ENCODE measurements at regions not wholly inside any gene's neighbourhood (a gene's known extent, or its start where the extent isn't known, plus 50 kb on each side); places are given as distances from the start of the nearest gene placed in this dataset.
"Not testable (repeated sequence)": the region's sequence is repeated elsewhere in the genome, so short reads cannot be mapped to it uniquely, and the experiment has no call there.

DNA sequence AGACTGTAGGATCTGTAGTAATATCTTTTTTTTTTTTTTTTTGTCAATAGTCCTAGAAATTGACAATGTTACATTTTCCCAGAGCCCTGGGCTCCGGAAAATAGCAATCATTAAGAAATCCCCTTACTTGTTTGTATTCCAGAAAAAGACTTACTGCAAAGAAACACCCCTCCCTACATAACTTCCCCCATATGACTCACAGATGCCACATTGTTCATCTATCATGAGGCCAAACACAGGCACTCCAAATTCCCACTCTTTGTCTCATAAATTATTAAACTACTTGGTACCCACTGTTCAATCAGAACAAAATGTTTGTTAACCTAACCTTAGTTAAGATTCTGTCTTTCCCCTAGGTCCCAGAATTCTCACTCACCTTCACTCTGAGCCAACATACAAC, 53.5 kb downstream of the TEX51 start:
- DNase-seq, result no peak
- no peak for ATAC-seq (ENCODE audit: poor library complexity)
- intact Hi-C loops (cut with DNase I), result no loop called here

DNA sequence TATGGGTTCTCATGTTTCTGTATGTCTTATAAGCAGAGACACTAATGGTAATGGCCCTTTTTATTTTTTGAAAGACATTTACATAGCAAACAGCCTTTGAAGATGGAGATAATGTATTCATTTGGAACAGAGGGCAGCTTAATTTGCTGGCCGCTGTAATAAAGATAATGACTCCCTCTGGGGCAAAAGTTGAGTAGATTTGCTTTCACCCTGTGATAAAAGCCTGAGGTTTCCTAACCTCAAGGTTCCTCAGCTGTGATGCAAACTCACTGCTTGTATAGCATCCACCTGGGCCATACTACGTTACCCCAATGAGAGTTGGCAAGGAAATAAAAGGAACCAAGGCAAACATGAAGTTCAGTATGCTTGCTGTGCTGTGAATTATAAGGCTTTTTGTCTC, 54.8 kb downstream of the TEX51 start:
- ATAC-seq (ENCODE audit: poor library complexity) (no peak), DNase-seq (no peak)
- intact Hi-C loops (cut with DNase I), result no loop called here

DNA sequence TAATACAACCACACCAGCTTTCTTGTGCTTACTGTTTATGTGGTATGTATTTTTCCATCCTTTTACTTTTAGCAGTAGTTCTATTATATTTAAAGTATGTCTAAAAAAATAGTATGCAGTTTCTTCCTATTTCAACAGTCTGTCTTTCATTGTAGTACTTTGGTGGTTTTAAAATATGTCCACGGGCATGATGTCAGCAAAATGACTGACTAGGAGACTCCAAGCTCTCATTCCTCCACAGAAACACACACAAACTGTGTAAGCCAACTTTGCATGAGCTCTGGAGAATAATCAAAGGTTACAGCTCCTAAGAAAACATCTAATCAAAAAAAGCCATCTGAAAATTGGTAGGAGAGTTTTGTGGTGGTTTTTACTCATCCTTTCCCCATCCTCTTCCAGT, 56.1 kb downstream of the TEX51 start:
- no peak for ATAC-seq (ENCODE audit: poor library complexity)

DNA sequence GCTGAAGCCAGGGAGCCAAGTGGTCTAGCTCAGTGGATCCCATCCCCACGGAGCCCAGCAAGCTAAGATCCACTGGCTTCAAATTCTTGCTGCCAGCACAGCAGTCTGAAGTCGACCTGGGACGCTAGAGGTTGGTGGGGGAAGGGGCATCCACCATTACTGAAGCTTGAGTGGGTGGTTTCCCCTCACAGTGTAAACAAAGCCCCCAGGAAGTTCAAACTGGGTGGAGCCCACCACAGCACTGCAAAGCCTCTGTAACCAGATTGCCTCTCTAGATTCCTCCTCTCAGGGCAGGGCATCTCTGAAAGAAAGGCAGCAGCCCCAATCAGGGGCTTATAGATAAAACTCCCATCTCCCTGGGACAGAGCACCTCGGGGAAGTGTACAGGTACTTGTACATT, 58.1 kb downstream of the TEX51 start:
- intact Hi-C loops (cut with DNase I); ATAC-seq (ENCODE audit: poor library complexity); DNase-seq: not testable (repeated sequence)

More for the DNA sequence above, 56.1 kb downstream of the TEX51 start:
- intact Hi-C loops (cut with DNase I), result no loop called here
- no peak for DNase-seq

DNA sequence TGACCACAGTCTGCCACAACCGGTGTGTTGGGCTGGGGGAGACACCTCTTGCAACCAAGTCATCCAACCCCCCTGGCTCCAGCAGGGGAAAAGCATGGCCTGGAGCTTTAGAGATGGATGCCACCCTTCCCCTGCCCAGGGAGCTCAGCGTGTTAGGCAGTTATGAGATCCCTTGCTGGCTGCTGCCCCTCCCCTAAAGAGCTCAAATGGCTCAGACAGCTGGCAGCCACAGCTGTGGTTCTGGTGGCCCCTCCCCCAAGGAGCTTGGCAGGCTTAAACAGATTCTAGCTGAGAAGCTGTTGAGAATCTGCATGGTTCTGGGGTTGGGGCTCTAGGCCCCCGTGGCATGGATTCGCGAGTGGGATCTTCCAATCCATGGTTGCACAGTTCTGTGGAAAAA, 64.7 kb downstream of the TEX51 start:
- DNase-seq, result no peak
- ATAC-seq (ENCODE audit: poor library complexity), result no peak
- intact Hi-C loops (cut with DNase I), result no loop called here

DNA sequence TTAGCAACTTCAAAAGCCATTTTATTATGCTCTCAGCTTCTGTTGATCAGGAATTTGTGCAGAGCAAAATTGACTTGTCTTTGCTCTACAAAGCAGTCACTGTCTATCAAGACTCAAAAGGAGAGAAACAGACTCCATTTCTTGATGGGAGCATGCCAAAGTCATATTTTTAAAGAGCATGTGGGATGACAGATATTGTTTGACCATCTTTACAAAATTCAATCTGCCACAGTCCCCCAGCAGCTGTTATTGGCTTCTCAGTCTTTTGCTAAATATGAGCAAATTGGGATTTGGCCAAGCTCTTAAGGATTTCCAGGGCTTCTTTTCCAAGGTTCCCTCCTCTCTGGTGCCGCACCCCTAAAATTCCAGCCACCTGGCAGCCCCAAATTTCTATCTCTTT, 67.9 kb downstream of the TEX51 start:
- no peak for DNase-seq
- no peak for ATAC-seq (ENCODE audit: poor library complexity)
- intact Hi-C loops (cut with DNase I), result no loop called here

DNA sequence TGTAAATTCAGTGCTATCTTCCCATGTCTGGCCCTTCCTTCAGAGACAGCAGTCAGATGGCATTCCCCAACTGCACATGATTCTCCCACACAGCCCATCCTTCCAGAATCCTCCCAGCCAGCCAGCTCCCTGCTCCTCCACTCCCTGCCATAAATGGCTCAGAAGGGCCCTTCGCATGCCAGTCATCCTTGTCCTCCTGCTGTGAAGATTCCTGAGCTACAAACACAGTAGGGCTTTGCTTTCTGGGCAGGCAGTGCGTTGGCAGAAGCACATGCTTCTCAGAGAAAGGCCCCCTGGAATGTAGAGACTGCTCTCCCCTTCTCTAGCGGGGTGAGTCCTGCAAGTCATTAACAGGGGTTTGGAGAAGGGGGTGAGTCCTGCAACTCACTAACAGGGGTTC, 71.9 kb downstream of the TEX51 start:
- ATAC-seq (ENCODE audit: poor library complexity), result no peak
- DNase-seq, result no peak
- intact Hi-C loops (cut with DNase I), result loop anchor here (10.0 kb wide), 1 partner anchor 1226 kb away; no protein-coding TSS in a partner anchor

DNA sequence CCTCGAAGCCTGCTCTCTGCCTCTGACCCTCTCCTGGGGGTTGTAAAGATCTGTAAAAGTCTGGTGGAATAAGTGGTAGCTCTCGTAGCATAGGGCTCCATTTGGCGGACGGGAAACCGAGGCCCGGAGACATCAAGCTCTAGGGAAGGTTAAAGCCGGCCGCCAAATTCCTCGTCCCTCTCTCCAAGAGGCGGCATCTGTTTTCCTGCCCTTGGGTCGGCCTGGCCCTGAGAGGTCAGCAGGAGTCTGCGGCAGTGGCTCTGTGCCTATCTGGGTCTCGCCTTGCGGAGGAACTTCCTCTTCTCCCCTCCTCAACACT, 72.4 kb downstream of the TEX51 start:
- no peak for DNase-seq
- intact Hi-C loops (cut with DNase I), result loop anchor here (10.0 kb wide), 1 partner anchor 1226 kb away; no protein-coding TSS in a partner anchor
- no peak for ATAC-seq (ENCODE audit: poor library complexity)

DNA sequence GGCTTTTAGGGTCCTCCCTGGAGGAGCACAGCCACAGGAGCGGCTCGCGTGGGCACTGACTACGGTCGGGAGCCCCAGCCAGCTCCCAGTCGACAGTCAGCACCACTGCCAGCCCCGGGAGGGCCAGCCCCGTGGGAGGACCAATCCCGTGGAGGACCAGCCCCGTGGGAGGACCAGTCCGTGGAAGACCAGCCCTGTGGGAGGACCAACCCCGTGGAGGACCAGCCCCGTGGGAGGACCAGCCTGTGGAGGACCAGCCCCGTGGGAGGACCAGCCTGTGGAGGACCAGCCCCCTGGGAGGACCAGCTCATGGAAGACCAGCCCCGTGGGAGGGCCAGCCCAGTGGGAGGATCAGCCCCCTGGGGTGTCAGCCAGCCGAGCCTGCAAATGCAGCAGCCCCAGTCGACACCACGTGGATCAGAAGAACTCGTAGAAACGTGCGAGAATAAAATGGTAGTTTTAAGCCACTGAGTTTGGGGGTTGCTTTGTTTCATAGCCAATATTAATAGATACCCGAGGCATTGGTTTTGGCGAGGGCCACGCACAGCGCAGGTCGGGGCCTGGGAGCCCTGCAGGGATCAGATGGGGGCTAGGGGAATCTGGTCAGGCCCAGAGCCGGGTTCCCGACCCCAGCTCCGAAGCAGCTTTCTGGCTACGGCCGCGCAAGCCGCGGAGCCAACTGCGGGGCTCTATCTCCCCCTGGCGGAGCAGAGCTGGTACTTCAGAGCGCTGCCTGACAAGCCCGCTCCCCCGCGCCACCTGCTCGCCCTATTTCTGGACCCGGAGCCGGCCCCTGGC, 73.0 kb downstream of the TEX51 start:
- ATAC-seq (ENCODE audit: poor library complexity) (peak; percentile 94), DNase-seq (peak; percentile 77)
- intact Hi-C loops (cut with DNase I), result loop anchor here (10.0 kb wide), 1 partner anchor 1227 kb away; no protein-coding TSS in a partner anchor

DNA sequence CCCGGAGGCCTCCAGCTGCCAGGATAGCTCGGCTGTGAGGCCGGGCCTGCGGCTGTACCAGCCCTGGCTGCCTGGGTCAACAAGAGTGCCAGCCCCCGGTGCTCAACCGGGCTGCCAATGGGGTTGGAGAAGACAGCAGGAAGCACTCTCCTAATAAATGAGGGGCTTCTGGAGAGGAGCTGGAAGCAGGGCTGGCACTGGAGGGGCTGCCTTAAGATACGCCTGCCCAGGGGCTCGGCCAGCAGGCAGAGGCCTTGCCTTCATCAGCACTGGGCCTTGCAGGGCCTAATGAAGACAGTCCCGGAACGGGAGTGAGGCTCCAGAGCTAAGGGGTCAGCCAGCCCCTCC, 73.6 kb downstream of the TEX51 start:
- ATAC-seq (ENCODE audit: poor library complexity) (no peak), DNase-seq (no peak)
- intact Hi-C loops (cut with DNase I), result loop anchor here (10.0 kb wide), 1 partner anchor 1227 kb away; no protein-coding TSS in a partner anchor

DNA sequence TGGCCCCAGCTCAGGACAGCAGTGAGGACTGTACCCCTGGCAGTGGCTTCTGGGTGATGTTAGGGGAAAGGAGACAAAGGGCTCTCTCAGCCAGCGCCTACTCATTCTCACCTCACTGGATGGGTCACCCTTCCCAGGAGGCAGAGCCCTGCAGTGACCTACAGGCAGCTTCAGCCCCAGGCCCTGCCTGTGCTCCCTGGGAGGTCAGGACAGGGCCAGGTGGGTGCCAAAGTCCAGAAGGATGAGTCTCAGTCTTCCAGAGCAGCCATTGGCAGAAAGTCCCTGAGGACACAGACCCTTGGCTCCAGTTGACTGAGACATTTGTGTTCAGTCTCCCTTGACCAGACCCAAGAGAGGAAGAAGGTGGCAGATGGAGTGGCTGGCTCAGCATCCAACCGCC, 75.1 kb downstream of the TEX51 start:
- DNase-seq, result no peak
- no peak for ATAC-seq (ENCODE audit: poor library complexity)
- intact Hi-C loops (cut with DNase I), result loop anchor here (10.0 kb wide), 1 partner anchor 1229 kb away; no protein-coding TSS in a partner anchor

DNA sequence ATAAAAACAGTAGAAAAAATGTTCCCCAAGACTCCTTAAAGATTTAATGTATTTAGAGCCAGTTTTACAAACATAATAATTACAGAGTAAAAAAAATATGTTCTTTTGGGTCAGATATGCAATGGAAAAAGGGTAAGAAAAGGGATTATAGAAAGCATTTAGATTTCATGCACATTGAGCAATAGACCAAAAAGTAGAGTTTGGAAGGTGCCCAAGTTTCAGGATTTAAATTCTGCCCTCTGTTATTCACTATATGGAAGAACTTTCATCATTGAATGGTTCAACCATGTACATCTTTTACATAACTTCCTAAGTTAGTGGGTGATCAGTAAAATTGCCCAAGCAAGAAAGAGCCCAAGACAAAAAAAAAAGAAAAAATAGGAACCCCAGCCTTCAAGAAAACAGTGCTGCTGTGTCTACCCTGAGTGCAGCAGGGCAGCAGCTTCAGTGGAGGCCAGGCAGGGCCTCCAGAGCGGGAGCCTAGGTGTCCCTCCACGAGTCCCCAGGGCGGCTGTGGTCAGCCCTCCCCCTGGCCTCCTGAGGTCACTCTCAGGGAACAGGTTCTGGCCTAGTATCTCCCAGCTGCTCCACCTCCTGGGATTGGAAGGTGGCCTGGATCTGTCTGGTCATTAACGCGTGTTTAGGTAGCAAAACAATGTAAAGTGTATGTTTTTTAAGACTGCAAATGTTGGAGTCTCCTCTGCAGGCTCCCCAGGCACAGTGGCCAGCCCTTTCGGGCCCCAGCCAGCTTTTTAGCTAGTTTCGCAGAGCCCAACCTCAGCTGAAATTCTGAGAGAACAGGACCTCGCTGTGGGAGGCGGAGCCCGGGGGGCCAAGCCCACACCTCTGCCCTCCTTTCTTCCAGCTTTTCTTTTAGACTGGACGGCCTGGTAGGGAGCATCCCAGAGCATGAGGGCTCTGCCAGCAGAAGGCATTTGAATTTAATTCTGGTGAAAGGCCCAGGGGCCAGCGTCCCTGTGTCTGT, 77.3 kb downstream of the TEX51 start:
- DNase-seq (no peak), ATAC-seq (ENCODE audit: poor library complexity) (no peak)
- intact Hi-C loops (cut with DNase I), result loop anchor here (10.0 kb wide), 1 partner anchor 1231 kb away; no protein-coding TSS in a partner anchor

DNA sequence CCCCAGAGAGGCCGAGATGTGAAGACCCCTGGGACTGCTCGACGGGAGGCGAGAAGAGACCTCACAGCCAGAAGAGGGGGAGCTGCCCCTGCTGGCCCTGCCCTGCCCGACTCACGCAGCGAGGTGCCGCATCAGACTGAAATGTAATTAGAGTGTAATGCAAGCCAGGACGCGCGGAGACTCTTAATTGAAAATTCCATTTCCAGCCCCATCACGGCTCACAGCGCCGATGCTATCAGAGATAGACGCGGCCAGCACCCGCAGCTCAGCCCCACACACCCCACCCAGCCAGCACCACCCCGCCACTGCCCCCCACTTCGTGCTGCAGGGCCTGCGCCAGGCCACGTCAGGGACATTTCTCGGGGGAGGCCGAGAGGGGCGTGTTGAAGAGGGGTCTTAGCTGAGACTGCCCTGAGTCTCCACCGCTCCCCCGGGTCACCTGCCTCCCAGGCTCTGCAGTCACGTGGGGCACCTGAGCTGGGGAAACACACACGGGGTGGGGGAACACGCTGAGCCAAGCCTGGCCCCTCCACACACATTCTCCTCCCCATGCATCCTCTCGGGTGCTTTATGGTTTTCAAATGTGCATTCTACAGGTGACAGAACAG, 78.1 kb downstream of the TEX51 start:
- no peak for ATAC-seq (ENCODE audit: poor library complexity)
- intact Hi-C loops (cut with DNase I), result loop anchor here (10.0 kb wide), 1 partner anchor 1232 kb away; no protein-coding TSS in a partner anchor

DNA sequence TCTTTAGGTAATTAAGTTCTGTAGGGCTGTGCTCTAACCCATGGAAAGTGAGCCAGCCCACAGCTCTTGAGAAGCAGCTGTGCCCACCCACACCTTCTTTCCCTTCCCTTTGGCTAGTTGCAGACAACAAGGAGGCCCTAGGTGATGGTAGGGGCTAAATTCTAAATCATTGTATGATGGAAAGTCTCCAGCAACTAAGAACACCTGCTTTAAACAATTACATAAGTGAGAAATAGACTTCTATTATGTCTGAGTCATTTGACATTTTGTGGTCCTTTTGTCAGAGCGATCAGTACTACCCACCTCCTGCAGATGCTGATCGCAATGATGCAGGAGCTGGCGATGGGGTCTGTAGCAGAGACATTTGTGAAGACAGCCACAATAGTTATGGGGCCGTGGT, 79.6 kb downstream of the TEX51 start:
- intact Hi-C loops (cut with DNase I), result loop anchor here (10.0 kb wide), 1 partner anchor 1234 kb away; no protein-coding TSS in a partner anchor
- ATAC-seq (ENCODE audit: poor library complexity) (no peak), DNase-seq (no peak)

More for the DNA sequence above, 78.1 kb downstream of the TEX51 start:
- DNase-seq, result no peak

DNA sequence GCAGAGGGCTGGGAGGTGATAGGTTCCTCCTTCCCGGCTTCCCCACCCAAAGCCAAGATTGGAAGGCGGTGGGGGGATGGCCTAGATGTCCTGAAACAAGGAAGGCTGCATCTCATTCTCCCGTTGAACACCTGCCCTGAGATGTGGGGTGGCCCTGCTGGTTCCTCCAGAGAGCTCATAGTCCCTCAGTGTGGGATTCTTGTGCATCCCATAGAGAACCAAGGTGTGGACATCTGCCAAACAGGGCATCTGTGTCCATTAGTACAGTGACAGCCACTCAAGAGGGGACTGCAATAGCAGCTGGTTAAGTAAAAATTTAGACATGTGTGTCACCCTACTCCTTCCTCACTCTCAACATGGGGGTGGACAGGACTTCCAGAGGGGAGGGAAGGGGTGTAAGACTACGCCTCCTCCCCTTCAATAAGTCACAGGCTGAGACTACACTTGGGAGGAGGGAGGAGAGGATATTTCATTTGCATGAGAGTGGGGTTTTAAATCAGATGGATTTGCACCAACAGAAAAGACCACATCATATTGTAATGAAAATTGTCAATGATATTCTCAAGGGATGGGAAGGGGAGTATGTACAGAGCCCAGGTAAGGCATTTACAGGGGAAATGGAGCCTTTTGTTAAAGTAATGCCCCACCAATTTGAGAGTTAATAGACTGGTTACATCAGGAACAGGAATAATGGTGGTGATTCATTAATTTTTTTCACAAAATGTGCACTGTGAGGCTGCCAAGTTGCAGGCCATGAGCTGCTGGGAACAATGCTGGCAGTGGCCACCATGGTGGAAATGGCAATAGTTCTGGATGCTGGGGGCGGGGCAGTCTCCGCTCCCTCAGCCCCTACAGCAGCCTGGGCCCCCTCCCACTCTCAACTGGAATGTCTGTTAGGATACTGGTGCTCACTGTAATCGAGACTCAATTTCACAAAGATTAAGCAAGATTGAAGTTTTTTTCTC, 80.6 kb downstream of the TEX51 start:
- intact Hi-C loops (cut with DNase I), result loop anchor here (10.0 kb wide), 1 partner anchor 1235 kb away; no protein-coding TSS in a partner anchor
- DNase-seq (no peak), ATAC-seq (ENCODE audit: poor library complexity) (no peak)

DNA sequence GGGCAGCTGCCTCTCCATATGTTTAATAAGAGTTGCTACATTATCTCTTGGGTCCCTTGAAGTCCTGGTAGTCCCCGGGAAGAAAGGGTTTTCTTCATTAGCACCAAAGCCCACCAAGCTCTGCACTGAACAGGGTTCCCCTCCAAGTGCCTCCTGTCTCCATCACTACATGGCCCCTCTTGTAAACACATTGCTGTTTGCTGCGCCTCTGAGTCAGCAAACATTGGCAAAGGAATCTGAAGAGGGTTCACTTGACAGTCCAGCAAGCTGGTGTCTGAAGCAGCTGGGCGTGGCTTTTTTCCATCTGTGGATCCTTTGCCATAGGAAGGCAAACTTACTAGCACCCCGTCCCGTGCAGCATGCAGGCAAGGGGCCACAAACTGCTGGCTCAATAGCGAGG, 82.8 kb downstream of the TEX51 start:
- intact Hi-C loops (cut with DNase I), result no loop called here

DNA sequence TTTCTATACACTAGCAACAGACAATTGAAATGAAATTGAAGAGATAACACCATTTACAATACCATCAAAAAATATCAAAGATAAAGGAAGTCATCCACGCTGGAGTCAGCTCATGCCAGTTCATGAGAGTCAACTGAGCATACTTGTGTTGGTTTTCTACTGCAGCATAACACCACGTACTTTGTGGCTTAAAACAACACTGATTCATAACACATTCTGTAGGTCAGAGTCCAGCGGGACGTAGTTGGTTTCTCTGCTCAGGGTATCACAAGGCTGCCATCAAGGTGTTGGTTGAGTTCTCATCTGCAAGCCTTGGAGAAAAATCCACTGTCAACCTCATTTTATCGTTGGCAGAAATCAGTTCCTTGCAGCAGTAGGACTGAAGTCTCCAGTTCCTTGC, 84.2 kb downstream of the TEX51 start:
- no peak for DNase-seq
- no peak for ATAC-seq (ENCODE audit: poor library complexity)
- intact Hi-C loops (cut with DNase I), result no loop called here

More for the DNA sequence above, 82.8 kb downstream of the TEX51 start:
- no peak for ATAC-seq (ENCODE audit: poor library complexity)
- no peak for DNase-seq

DNA sequence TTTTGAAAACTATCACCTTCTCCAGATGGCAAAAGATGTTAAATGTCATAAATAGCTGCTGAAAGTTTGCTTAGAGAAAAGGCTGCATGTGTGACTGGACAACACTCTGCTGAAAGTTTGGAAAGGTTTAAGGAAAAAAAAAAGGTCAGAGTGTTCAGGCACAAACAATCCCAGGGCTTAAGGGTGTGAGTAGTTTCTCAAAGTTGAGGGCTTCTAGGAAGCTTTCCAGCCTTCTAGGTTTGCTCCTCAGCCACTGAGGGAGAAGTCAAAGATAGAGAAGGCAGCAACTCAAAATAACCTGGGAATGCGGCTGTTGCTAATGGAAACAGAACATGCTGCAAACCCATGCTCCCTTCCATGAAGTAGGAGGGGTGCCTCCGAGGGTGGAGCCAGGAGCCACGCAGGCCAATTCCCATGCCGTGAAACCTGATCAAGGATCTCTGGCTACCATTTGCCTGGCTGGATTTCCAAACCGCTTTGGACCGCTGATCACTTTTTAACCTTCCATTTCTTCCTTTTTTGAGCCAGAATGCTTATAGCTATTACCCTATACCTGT, 88.0 kb downstream of the TEX51 start:
- ATAC-seq (ENCODE audit: poor library complexity) (no peak), DNase-seq (no peak)
- intact Hi-C loops (cut with DNase I), result no loop called here

Measured in Right ventricle myocardium superior (tissue), 1 donor.